Kidney epithelial cell (primary cell): ENCODE measurements at regions not wholly inside any gene's neighbourhood (a gene's known extent, or its start where the extent isn't known, plus 50 kb on each side); places are given as distances from the start of the nearest gene placed in this dataset.

Experiments
- DNase-seq: peaks from one replicate; pipeline ENCODE4 v3.0.0-alpha.2; 2010; ENCODE audit warnings: low read depth
- H3K27me3 ChIP-seq: 2 replicates; pipeline ENCODE4 v1.6.0; 2011; ENCODE audit warnings: low read length; ENCODE audit not compliant: control insufficient read depth, insufficient read depth
- H3K36me3 ChIP-seq: 2 replicates; pipeline ENCODE4 v1.5.1; 2011; ENCODE audit warnings: low read length; ENCODE audit not compliant: control insufficient read depth, insufficient read depth
- H3K4me3 ChIP-seq: 2 replicates; pipeline ENCODE4 v1.5.1; 2011; ENCODE audit warnings: low read depth, mild to moderate bottlenecking, control low read depth, low read length
- CTCF ChIP-seq: IDR thresholded peaks from 2 replicates; pipeline ENCODE4 v1.5.1; 2011; ENCODE audit warnings: mild to moderate bottlenecking, moderate library complexity, low read length, control low read depth, inconsistent platforms; ENCODE audit not compliant: insufficient read depth, poor library complexity, severe bottlenecking

- no peaks in the 10 kb centered on the region for H3K27me3 ChIP-seq
- DNase-seq, result no peak
- no peak for TF ChIP-seq CTCF
- no peak overlapping the region for H3K4me3 ChIP-seq
- no peaks in the 10 kb centered on the region for H3K36me3 ChIP-seq
Measured at GRCh38 chr4:125836597-125837195, 521.9 kb downstream of the FAT4 start.

GRCh38 chr4:125837493-125838201, 522.9 kb downstream of the FAT4 start:
- TF ChIP-seq CTCF, result no peak
- no peak for DNase-seq
- Histone ChIP-seq H3K36me3 (no peaks in the 10 kb centered on the region), H3K4me3 (no peak overlapping the region), H3K27me3 (no peaks in the 10 kb centered on the region)

GRCh38 chr4:125838202-125838601, 523.4 kb downstream of the FAT4 start:
- Histone ChIP-seq H3K27me3 (no peaks in the 10 kb centered on the region), H3K36me3 (no peaks in the 10 kb centered on the region), H3K4me3 (no peak overlapping the region)
- TF ChIP-seq CTCF, result no peak
- DNase-seq, result no peak

- Histone ChIP-seq H3K36me3 (no peaks in the 10 kb centered on the region), H3K27me3 (no peaks in the 10 kb centered on the region), H3K4me3 (no peak overlapping the region)
- DNase-seq, result no peak
- no peak for TF ChIP-seq CTCF
Measured at GRCh38 chr4:125838924-125839323, 524.2 kb downstream of the FAT4 start.

GRCh38 chr4:125843947-125844346, 529.2 kb downstream of the FAT4 start:
- H3K36me3 ChIP-seq, result no peaks in the 10 kb centered on the region
- H3K4me3 ChIP-seq, result no peak overlapping the region
- DNase-seq, result no peak
- TF ChIP-seq CTCF, result no peak
- H3K27me3 ChIP-seq, result no peaks in the 10 kb centered on the region

GRCh38 chr4:125847518-125847917, 532.8 kb downstream of the FAT4 start:
- Histone ChIP-seq H3K36me3 (no peaks in the 10 kb centered on the region), H3K27me3 (no peaks in the 10 kb centered on the region), H3K4me3 (no peak overlapping the region)
- TF ChIP-seq CTCF, result no peak
- DNase-seq, result no peak
